Spleen (tissue), 11 donors: ENCODE measurements at regions not wholly inside any gene's neighbourhood (a gene's known extent, or its start where the extent isn't known, plus 50 kb on each side); places are given as distances from the start of the nearest gene placed in this dataset.

ENCODE experiments used
- DNase-seq: peaks from one replicate; pipeline ENCODE4 v3.0.0-alpha.2; 2020
- H3K27ac ChIP-seq, 8 donors: fragments of 200-600 bp; sonication (generic) in 7 of 8; 1 replicate in 4 of 8; 2 replicates in 4 of 8; pipeline versions ENCODE4 v1.5.0 to v1.8.0; 2016 to 2021; ENCODE audit warnings: inconsistent platforms in 4 of 8, mild to moderate bottlenecking in 4 of 8, moderate library complexity in 1 of 8
- H3K27me3 ChIP-seq, 7 donors: fragments of 200-600 bp; sonication (generic) in 6 of 7; replicated peaks in 1 of 7; 1 replicate in 4 of 7; 2 replicates in 3 of 7; pipeline versions ENCODE4 v1.5.0 to v1.8.0; 2016 to 2021; ENCODE audit warnings: inconsistent platforms in 3 of 7, mild to moderate bottlenecking in 1 of 7
- H3K36me3 ChIP-seq, 6 donors: fragments of 200-600 bp; sonication (generic) in 5 of 6; 1 replicate in 4 of 6; 2 replicates in 2 of 6; pipeline versions ENCODE4 v1.5.0 to v1.8.0; 2016 to 2021; ENCODE audit warnings: inconsistent platforms in 2 of 6
- H3K4me1 ChIP-seq, 6 donors: fragments of 200-600 bp; sonication (generic) in 5 of 6; 1 replicate in 3 of 6; 2 replicates in 3 of 6; pipeline versions ENCODE4 v1.5.0 to v1.8.0; 2016 to 2021; ENCODE audit warnings: inconsistent platforms in 3 of 6
- H3K4me3 ChIP-seq, 8 donors: fragments of 200-600 bp; sonication (generic) in 7 of 8; 1 replicate in 4 of 8; 2 replicates in 4 of 8; pipeline versions ENCODE4 v1.5.0 to v1.8.0; 2016 to 2021; ENCODE audit warnings: inconsistent platforms in 4 of 8, mild to moderate bottlenecking in 4 of 8, moderate library complexity in 2 of 8
- H3K9me3 ChIP-seq, 8 donors: fragments of 200-600 bp; sonication (generic) in 7 of 8; 1 replicate in 4 of 8; 2 replicates in 4 of 8; pipeline versions ENCODE4 v1.5.0 to v1.8.0; 2016 to 2021; ENCODE audit warnings: inconsistent platforms in 4 of 8
- POLR2A ChIP-seq, 3 donors: fragments of 450-650 bp; IDR thresholded peaks; one replicate each; pipeline ENCODE4 v1.5.1; 2017; ENCODE audit warnings: antibody characterized with exemption in 3 of 3, mild to moderate bottlenecking in 1 of 3
- POLR2AphosphoS5 ChIP-seq, 3 donors: sonication (generic); formaldehyde crosslinking; IDR thresholded peaks; one replicate each; pipeline ENCODE4 v1.5.1; 2017; ENCODE audit warnings: antibody characterized with exemption in 3 of 3
- WGBS, 5 donors: extraction: QIAGEN DNeasy Blood & Tissue Kit in 3 of 5; methylation state at CpG; one replicate each; pipeline versions ENCODE4 v1.1.5 to v1.1.7; 2013 to 2018; 5-methylcytosine and 5-hydroxymethylcytosine counted together
- intact Hi-C: fragments of 100-400 bp; cut with DNase I; formaldehyde crosslinking; loops from one replicate; pipeline ENCODE4 v1.15.0; 2023; ENCODE audit warnings: low total_unique reads
- TF ChIP-seq, protein P1 (sequence below), 11 experiments: fragments of 200-600 bp in 7 of 11; fragments of 450-650 bp in 4 of 11; sonication (generic) in 4 of 11; IDR thresholded peaks in 8 of 11; conservative IDR thresholded peaks in 3 of 11; 1 replicate in 7 of 11; 2 replicates in 4 of 11; pipeline versions ENCODE4 v1.4.0 to v1.8.0; 2016 to 2021; ENCODE audit warnings: antibody characterized with exemption in 11 of 11, inconsistent platforms in 4 of 11, mild to moderate bottlenecking in 1 of 11
- donor health status: healthy with polysubstance abuse.
- donor health status: DM: no; HTN: no; CAD: no; lungs with moderate emphysema.
- donor health status: DM: no; HTN: no; CAD: no.
- donor health status: Bipolar disorder and iron deficiency.
- donor health status: healthy.
- donor health status: DM: no; HTN: no; CAD: no.
- donor health status: DM: yes; HTN: yes; CAD: no.

DNA sequence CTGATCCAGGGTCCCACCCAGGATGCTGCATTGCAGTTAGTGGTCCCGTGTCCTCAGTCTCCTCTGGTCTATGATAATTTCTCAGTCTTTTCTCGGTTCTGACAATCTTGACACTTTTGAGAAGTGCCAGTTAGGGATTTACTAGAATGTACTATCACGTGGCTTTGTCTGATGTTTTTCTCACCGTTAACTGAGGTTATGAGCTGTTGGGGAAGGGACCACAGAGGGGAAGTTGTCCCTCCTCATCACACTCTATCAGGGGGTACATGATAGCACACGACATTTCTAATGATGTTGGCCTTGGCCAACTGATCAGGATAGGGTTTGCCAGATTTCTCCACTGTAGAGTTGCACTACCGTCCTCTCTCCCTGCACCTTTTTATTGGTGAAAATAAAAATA lies 250.9 kb upstream of the SDK2 start:
- H3K36me3 ChIP-seq, result no peaks in the 10 kb centered on the region
- intact Hi-C loops, result no loop called here
- H3K27ac ChIP-seq, result no peak overlapping the region
- peaks cover 0 to 12% (median 5%) of the 10 kb centered on the region in 8 donors for H3K9me3 ChIP-seq
- DNase-seq, result no peak
- peaks cover 0 to 61% (median 20%) of the 10 kb centered on the region in 7 donors for H3K27me3 ChIP-seq
- no peak overlapping the region for H3K4me3 ChIP-seq
- no peaks in the 10 kb centered on the region for H3K4me1 ChIP-seq
- TF ChIP-seq POLR2AphosphoS5 (IDR thresholded peaks at IDR 0.05) (no peak), POLR2A (IDR thresholded peaks at IDR 0.05) (no peak)
- TF ChIP-seq, protein P1, sequence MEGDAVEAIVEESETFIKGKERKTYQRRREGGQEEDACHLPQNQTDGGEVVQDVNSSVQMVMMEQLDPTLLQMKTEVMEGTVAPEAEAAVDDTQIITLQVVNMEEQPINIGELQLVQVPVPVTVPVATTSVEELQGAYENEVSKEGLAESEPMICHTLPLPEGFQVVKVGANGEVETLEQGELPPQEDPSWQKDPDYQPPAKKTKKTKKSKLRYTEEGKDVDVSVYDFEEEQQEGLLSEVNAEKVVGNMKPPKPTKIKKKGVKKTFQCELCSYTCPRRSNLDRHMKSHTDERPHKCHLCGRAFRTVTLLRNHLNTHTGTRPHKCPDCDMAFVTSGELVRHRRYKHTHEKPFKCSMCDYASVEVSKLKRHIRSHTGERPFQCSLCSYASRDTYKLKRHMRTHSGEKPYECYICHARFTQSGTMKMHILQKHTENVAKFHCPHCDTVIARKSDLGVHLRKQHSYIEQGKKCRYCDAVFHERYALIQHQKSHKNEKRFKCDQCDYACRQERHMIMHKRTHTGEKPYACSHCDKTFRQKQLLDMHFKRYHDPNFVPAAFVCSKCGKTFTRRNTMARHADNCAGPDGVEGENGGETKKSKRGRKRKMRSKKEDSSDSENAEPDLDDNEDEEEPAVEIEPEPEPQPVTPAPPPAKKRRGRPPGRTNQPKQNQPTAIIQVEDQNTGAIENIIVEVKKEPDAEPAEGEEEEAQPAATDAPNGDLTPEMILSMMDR (IDR thresholded peaks at IDR 0.05 in 8 of 11, conservative IDR thresholded peaks at IDR 0.05 in 3 of 11), result no peak
- WGBS, 5 donors, result 53 to 60% (median 55%) methylated on average over 6 of the region's 6 CpGs

DNA sequence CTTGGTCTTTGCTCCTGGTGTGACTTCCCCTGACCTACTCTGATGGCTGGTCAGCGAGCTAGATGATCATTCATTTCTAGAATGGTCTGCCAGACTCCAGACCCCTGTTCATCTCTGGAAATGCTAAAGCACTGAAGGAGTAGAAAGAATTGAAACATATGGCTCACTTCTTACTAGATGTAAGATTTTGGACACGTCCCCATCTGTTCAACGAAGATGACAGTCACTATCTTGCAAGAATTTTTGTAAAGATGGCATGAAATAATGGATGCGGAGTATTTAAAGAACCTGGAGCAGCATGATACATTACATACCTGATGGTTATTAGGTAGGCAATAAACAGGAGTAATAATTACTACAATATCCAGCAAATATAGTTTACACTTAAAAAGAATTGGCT lies 252.7 kb upstream of the SDK2 start:
- intact Hi-C loops, result no loop called here
- DNase-seq, result no peak
- Histone ChIP-seq H3K4me3 (no peak overlapping the region), H3K27me3 (peaks cover 0 to 80% (median 38%) of the 10 kb centered on the region in 7 donors), H3K27ac (no peak overlapping the region), H3K36me3 (no peaks in the 10 kb centered on the region), H3K4me1 (peaks cover 3 to 9% (median 6%) of the 10 kb centered on the region in 6 donors), H3K9me3 (peaks cover 0 to 12% (median 5%) of the 10 kb centered on the region in 8 donors)
- WGBS, 5 donors, result 70 to 78% (median 76%) methylated on average over 4 of the region's 4 CpGs
- no peak for TF ChIP-seq POLR2A (IDR thresholded peaks at IDR 0.05)
- no peak for TF ChIP-seq POLR2AphosphoS5 (IDR thresholded peaks at IDR 0.05)
- TF ChIP-seq, protein P1 (IDR thresholded peaks at IDR 0.05 in 8 of 11, conservative IDR thresholded peaks at IDR 0.05 in 3 of 11), result no peak

DNA sequence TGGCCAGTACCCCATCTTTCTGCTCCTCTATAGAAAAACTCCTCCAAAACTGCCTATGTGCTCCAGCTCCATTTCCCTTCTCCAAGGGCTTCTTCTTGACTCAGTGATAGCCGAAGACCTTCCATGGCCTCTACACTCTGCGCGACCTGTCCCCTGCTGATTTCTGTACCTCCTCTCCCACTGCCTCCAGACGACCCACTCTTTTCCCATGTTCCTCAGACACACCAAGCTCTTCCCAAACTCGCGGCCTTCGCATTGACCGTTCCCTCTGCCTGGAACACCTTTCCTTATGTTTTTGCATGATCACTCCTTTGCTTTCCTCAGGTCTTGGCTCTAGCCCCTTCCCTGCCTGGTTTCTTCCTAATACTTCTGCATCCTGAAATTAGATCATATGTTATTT lies 255.6 kb upstream of the SDK2 start:
- TF ChIP-seq POLR2A (IDR thresholded peaks at IDR 0.05), result no peak
- TF ChIP-seq, protein P1 (IDR thresholded peaks at IDR 0.05 in 8 of 11, conservative IDR thresholded peaks at IDR 0.05 in 3 of 11), result no peak
- no peak for TF ChIP-seq POLR2AphosphoS5 (IDR thresholded peaks at IDR 0.05)
- Histone ChIP-seq H3K27ac (no peak overlapping the region), H3K36me3 (no peaks in the 10 kb centered on the region), H3K9me3 (no peaks in the 10 kb centered on the region), H3K4me3 (no peak overlapping the region), H3K27me3 (peaks cover 2 to 99% (median 49%) of the 10 kb centered on the region in 7 donors), H3K4me1 (peaks cover 3 to 20% (median 13%) of the 10 kb centered on the region in 6 donors)
- intact Hi-C loops, result no loop called here
- WGBS, 5 donors, result 91 to 97% (median 94%) methylated on average over 8 of the region's 8 CpGs
- no peak for DNase-seq

DNA sequence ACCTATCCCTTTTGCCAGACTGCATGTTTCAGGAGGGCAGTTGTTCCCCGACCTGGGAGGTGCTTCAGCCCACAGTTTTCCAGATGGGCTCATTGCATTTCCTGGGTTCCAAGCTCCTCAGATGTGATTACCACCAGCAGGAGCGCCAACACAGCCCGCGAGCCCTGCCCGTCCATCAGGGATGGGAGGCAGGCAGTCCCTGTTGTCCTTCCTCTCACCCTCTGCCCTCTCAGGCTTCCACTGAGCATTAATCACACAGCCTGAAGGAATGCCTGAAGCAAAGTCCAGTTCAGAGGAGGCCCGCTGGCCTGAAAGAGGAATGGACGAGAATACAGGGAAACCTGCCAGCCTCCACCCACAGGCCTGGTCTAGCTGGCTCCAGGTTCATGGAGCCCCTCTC lies 256.3 kb upstream of the SDK2 start:
- peaks cover 2 to 95% (median 49%) of the 10 kb centered on the region in 7 donors for H3K27me3 ChIP-seq
- whole genome bisulfite sequencing, 5 donors, result 70 to 88% (median 82%) methylated on average over 7 of the region's 7 CpGs
- TF ChIP-seq, protein P1 (IDR thresholded peaks at IDR 0.05 in 8 of 11, conservative IDR thresholded peaks at IDR 0.05 in 3 of 11), result no peak
- TF ChIP-seq POLR2A (IDR thresholded peaks at IDR 0.05) (no peak), POLR2AphosphoS5 (IDR thresholded peaks at IDR 0.05) (no peak)

More for the DNA sequence above, 256.3 kb upstream of the SDK2 start:
- H3K36me3 ChIP-seq, result no peaks in the 10 kb centered on the region
- intact Hi-C loops, result no loop called here
- no peaks in the 10 kb centered on the region for H3K9me3 ChIP-seq
- no peak overlapping the region for H3K27ac ChIP-seq
- H3K4me1 ChIP-seq, result peaks cover 3 to 20% (median 13%) of the 10 kb centered on the region in 6 donors
- H3K4me3 ChIP-seq, result no peak overlapping the region
- DNase-seq, result no peak
